ENCODE measurements at regions not wholly inside any gene's neighbourhood (a gene's known extent, or its start where the extent isn't known, plus 50 kb on each side); places are given as distances from the start of the nearest gene placed in this dataset.

DNA sequence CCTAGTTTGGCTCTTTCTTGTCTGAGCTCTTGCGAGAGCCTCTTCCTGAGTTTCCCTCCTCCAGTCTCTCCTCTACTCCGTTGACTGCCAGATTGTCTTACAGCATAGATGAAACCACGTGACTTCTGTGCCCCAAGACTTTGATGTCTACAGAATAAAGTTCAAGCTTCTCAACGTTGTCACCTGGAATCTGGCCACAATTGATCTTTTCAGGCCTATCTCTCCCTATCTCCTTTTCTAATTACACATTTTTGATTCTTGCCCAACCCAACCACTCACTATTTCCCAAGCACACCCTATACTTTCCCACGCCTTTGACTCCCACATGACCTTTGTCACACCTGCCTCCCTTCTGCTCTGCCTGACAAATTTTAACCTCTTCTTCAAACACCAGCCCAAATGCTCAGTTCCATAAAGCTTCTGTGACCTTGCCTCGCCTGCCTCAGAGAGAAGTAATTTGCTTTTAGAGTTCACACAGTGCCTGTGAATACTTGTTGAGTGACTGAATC is 52.4 kb upstream of the PMFBP1 start:
- TF ChIP-seq, protein P1, sequence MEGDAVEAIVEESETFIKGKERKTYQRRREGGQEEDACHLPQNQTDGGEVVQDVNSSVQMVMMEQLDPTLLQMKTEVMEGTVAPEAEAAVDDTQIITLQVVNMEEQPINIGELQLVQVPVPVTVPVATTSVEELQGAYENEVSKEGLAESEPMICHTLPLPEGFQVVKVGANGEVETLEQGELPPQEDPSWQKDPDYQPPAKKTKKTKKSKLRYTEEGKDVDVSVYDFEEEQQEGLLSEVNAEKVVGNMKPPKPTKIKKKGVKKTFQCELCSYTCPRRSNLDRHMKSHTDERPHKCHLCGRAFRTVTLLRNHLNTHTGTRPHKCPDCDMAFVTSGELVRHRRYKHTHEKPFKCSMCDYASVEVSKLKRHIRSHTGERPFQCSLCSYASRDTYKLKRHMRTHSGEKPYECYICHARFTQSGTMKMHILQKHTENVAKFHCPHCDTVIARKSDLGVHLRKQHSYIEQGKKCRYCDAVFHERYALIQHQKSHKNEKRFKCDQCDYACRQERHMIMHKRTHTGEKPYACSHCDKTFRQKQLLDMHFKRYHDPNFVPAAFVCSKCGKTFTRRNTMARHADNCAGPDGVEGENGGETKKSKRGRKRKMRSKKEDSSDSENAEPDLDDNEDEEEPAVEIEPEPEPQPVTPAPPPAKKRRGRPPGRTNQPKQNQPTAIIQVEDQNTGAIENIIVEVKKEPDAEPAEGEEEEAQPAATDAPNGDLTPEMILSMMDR (IDR thresholded peaks at IDR 0.05): no peak
- TF ChIP-seq EP300 (IDR thresholded peaks at IDR 0.05) (no peak), POLR2A (IDR thresholded peaks at IDR 0.05) (no peak), POLR2AphosphoS5 (IDR thresholded peaks at IDR 0.05) (no peak)
